Mesendoderm (in vitro differentiated cells): ENCODE measurements at regions not wholly inside any gene's neighbourhood (a gene's known extent, or its start where the extent isn't known, plus 50 kb on each side); places are given as distances from the start of the nearest gene placed in this dataset.

ENCODE experiments used
- DNase-seq: peaks from one replicate; pipeline ENCODE4 v3.0.0; 2013
- H2AK5ac ChIP-seq: 2 replicates; pipeline ENCODE4 v1.6.1; 2013; ENCODE audit warnings: low read length, inconsistent platforms
- H2BK120ac ChIP-seq: 2 replicates; pipeline ENCODE4 v1.6.1; 2013; ENCODE audit warnings: low read depth, mild to moderate bottlenecking, low read length, moderate library complexity, mixed read lengths
- H2BK15ac ChIP-seq: replicated peaks from 2 replicates; pipeline ENCODE4 v1.6.1; 2013; ENCODE audit warnings: low read depth, mild to moderate bottlenecking, moderate library complexity
- H2BK5ac ChIP-seq: 2 replicates; pipeline ENCODE4 v1.6.1; 2013; ENCODE audit warnings: low read length, inconsistent platforms
- H3K18ac ChIP-seq: 2 replicates; pipeline ENCODE4 v1.6.1; 2013; ENCODE audit warnings: mild to moderate bottlenecking, low read length, mixed read lengths
- H3K23ac ChIP-seq: one replicate; pipeline ENCODE4 v1.6.1; 2013; ENCODE audit warnings: low read length
- H3K27ac ChIP-seq: 2 replicates; pipeline ENCODE4 v1.5.1; 2013; ENCODE audit warnings: low read depth, mild to moderate bottlenecking, inconsistent platforms, low read length, moderate library complexity
- H3K27me3 ChIP-seq: 2 replicates; pipeline ENCODE4 v1.6.1; 2013; ENCODE audit warnings: low read length, control low read depth, mild to moderate bottlenecking, inconsistent platforms; ENCODE audit not compliant: insufficient read depth, poor library complexity
- H3K36me3 ChIP-seq: 2 replicates; pipeline ENCODE4 v1.6.1; 2013; ENCODE audit warnings: low read length, inconsistent platforms; ENCODE audit not compliant: control insufficient read depth, insufficient read depth
- H3K4ac ChIP-seq: one replicate; pipeline ENCODE4 v1.6.1; 2013; ENCODE audit warnings: low read depth, mild to moderate bottlenecking, low read length, moderate library complexity
- H3K4me1 ChIP-seq: 2 replicates; pipeline ENCODE4 v1.6.1; 2013; ENCODE audit warnings: low read depth, low read length, inconsistent platforms; ENCODE audit not compliant: control insufficient read depth
- H3K4me2 ChIP-seq: 2 replicates; pipeline ENCODE4 v1.6.1; 2013; ENCODE audit warnings: low read length
- H3K4me3 ChIP-seq: 2 replicates; pipeline ENCODE4 v1.5.1; 2013; ENCODE audit warnings: mild to moderate bottlenecking, low read length
- H3K56ac ChIP-seq: one replicate; pipeline ENCODE4 v1.6.1; 2013; ENCODE audit warnings: low read length
- H3K79me1 ChIP-seq: 2 replicates; pipeline ENCODE4 v1.6.1; 2013; ENCODE audit warnings: low read length, inconsistent platforms
- H3K79me2 ChIP-seq: 2 replicates; pipeline ENCODE4 v1.6.1; 2013; ENCODE audit warnings: mild to moderate bottlenecking, low read length; ENCODE audit not compliant: control insufficient read depth, insufficient read depth
- H3K9ac ChIP-seq: 2 replicates; pipeline ENCODE4 v1.6.1; 2013; ENCODE audit warnings: low read length, inconsistent platforms
- H4K5ac ChIP-seq: one replicate; pipeline ENCODE4 v1.6.1; 2013; ENCODE audit warnings: low read length
- H4K8ac ChIP-seq: one replicate; pipeline ENCODE4 v1.6.1; 2013; ENCODE audit warnings: low read depth, mild to moderate bottlenecking, control low read depth, low read length, moderate library complexity
- WGBS: extraction: QIAGEN DNeasy Blood & Tissue Kit; methylation state at CpG from one replicate; pipeline ENCODE4 v1.1.7; 2013; ENCODE audit warnings: low lambda C conversion rate, missing lambda C conversion rate; ENCODE audit not compliant: insufficient coverage; ENCODE audit errors: extremely low coverage; 5-methylcytosine and 5-hydroxymethylcytosine counted together

DNA sequence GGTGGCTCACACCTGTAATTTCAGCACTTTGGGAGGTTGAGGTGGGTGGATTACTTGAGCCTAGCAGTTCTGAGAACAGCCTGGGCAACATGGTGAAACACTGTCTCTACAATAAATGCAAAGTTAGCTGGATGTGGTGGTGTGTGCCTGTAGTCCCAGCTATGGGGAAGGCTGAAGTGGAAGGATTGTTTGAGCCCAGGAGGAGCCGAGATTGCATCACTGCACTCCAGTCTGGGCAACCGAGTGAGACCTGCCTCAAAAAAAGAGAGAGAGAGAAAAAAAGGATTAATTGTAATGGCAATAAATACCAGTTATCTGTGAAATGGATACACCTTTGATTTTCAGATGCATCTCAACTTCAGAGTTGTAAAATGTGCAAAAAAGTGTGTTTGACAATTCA is 58.8 kb downstream of the SPRY1 start:
- H4K8ac ChIP-seq, result no peak overlapping the region
- H3K36me3 ChIP-seq, result no peaks in the 10 kb centered on the region
- WGBS, result no CpG with 5 or more reads among the region's 2 CpGs
- H3K79me1 ChIP-seq, result no peaks in the 10 kb centered on the region
- no peaks in the 10 kb centered on the region for H3K4me1 ChIP-seq
- H3K9ac ChIP-seq, result no peak overlapping the region
- no peaks in the 10 kb centered on the region for H3K27me3 ChIP-seq
- H2BK5ac ChIP-seq, result no peak overlapping the region
- no peak overlapping the region for H2BK15ac ChIP-seq
- H3K18ac ChIP-seq, result no peak overlapping the region
- no peak overlapping the region for H4K5ac ChIP-seq
- no peak overlapping the region for H3K23ac ChIP-seq
- no peaks in the 10 kb centered on the region for H3K79me2 ChIP-seq
- no peak overlapping the region for H3K27ac ChIP-seq
- no peak overlapping the region for H3K56ac ChIP-seq
- no peak overlapping the region for H2AK5ac ChIP-seq
- no peak overlapping the region for H3K4me3 ChIP-seq
- DNase-seq, result no peak
- H3K4me2 ChIP-seq, result no peak overlapping the region
- H3K4ac ChIP-seq, result no peak overlapping the region
- no peak overlapping the region for H2BK120ac ChIP-seq

DNA sequence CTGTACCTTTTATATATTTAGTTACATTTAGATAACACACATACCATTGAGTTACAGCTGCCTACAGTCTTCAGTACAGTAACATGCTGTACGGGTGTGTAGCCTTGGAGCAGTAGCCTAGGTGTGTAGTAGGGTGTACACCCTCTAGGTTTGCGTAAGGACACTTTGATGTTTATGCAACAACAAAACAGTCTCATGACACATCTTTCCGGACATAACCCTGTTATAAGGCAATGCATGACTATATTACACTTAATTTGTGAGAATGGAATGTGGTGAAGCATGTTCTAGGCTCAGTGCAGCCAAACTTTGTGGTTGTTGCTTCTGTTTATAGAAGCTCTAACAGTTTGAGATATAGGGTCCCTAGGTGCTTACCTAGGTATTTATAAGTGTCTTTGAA is 65.4 kb downstream of the SPRY1 start:
- H3K4me3 ChIP-seq, result no peak overlapping the region
- H3K4me2 ChIP-seq, result no peak overlapping the region
- no peaks in the 10 kb centered on the region for H3K27me3 ChIP-seq
- H3K18ac ChIP-seq, result no peak overlapping the region
- H3K79me1 ChIP-seq, result no peaks in the 10 kb centered on the region
- H4K5ac ChIP-seq, result no peak overlapping the region
- H2BK15ac ChIP-seq, result no peak overlapping the region
- H3K36me3 ChIP-seq, result no peaks in the 10 kb centered on the region
- H2AK5ac ChIP-seq, result no peak overlapping the region
- H3K4me1 ChIP-seq, result no peaks in the 10 kb centered on the region
- no peak overlapping the region for H4K8ac ChIP-seq
- no peak overlapping the region for H2BK120ac ChIP-seq
- H3K23ac ChIP-seq, result no peak overlapping the region
- no peak overlapping the region for H3K56ac ChIP-seq
- no CpG with 5 or more reads among the region's 3 CpGs for WGBS
- H3K4ac ChIP-seq, result no peak overlapping the region
- no peak overlapping the region for H2BK5ac ChIP-seq
- no peak overlapping the region for H3K9ac ChIP-seq
- no peak for DNase-seq
- H3K27ac ChIP-seq, result no peak overlapping the region
- H3K79me2 ChIP-seq, result no peaks in the 10 kb centered on the region

DNA sequence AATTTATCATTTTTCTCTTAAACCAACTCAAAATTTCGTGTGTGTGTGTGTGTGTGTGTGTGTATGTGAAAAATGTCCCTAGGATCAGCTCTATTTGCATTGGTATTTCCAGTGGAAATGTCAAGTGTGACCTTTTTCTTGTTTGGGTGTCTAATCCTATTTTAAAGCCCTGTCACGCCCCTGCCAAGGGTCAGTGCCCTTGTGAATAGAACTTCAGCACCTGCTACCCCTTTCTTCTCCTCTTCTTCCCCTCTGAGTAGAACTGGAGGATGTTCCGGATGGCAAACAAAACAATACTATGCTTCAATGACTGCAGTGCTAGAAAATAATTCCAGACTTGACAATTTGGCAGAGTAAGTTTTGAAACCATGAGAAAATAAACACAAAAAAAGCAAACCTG is 67.3 kb downstream of the SPRY1 start:
- no peak overlapping the region for H3K56ac ChIP-seq
- no peak overlapping the region for H2BK5ac ChIP-seq
- no peak overlapping the region for H3K4me2 ChIP-seq
- H3K4ac ChIP-seq, result no peak overlapping the region
- DNase-seq, result no peak
- no peaks in the 10 kb centered on the region for H3K79me2 ChIP-seq
- H3K4me1 ChIP-seq, result no peaks in the 10 kb centered on the region
- H2BK120ac ChIP-seq, result no peak overlapping the region
- WGBS, result no CpG with 5 or more reads among the region's 3 CpGs
- H3K23ac ChIP-seq, result no peak overlapping the region
- H3K9ac ChIP-seq, result no peak overlapping the region
- no peaks in the 10 kb centered on the region for H3K36me3 ChIP-seq
- no peak overlapping the region for H2BK15ac ChIP-seq
- no peak overlapping the region for H3K27ac ChIP-seq
- no peak overlapping the region for H3K4me3 ChIP-seq
- no peak overlapping the region for H4K8ac ChIP-seq
- H4K5ac ChIP-seq, result no peak overlapping the region
- no peak overlapping the region for H3K18ac ChIP-seq
- no peaks in the 10 kb centered on the region for H3K27me3 ChIP-seq
- H3K79me1 ChIP-seq, result no peaks in the 10 kb centered on the region
- H2AK5ac ChIP-seq, result no peak overlapping the region

DNA sequence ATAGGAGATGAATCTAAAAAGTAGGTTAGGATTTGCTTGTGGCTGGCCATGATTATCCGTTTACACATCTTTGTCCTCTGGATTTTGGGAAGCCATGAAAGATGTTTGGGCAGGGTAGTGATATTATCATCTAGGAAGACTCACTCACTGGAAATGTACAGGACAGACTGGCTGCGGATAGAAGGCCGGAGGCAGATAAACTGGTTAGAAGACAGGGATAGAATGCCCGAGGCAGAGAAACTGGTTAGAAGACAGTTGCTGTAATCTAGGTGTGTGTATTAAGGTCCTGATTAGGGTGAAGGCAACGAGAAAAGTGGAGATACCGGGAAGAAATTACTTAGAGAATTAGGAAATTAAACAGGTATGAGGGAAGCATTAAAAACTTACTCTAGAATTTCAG is 68.8 kb downstream of the SPRY1 start:
- WGBS, result no CpG with 5 or more reads among the region's 6 CpGs
- H3K56ac ChIP-seq, result no peak overlapping the region
- no peak overlapping the region for H3K9ac ChIP-seq

DNA sequence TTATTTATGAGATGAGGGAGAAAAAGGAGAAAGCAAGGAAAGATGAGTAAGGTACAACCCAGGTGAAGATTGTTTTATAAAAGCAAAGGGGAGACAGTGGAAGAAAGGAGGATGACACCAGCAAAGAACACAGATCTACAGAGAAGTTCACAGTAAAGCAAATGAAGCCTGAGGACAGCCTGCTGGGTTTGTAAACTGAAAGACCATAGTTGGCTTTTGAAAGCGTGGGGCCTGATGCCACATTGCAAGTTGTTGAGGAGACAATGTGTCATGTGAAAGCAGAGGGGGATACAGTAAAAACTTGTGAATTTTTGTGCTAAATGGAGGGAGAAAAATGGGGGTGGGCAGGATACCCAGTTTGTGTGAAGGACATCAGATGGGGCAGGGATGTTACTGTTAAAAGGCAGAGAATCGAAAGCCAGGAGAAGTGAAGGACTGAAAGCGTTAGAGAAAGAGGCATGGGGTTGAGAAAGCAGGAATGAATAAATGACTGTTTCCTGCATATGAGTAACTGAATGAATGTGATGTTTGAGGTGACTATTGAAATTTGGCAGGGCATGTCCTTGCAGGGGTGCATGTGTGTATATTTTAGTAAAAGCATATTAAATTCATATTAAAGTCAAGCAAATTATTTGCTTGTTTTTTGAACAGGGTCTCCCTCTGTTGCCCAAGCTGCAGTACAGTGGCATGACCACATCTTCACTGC is 69.6 kb downstream of the SPRY1 start:
- Histone ChIP-seq H2AK5ac (no peak overlapping the region), H2BK5ac (no peak overlapping the region), H3K56ac (no peak overlapping the region), H3K27ac (no peak overlapping the region), H3K4ac (no peak overlapping the region), H2BK120ac (no peak overlapping the region), H2BK15ac (no peak overlapping the region), H3K4me1 (no peaks in the 10 kb centered on the region), H3K23ac (no peak overlapping the region), H3K4me3 (no peak overlapping the region), H4K5ac (no peak overlapping the region), H3K9ac (no peak overlapping the region), H3K18ac (no peak overlapping the region), H4K8ac (no peak overlapping the region), H3K79me1 (no peaks in the 10 kb centered on the region), H3K36me3 (no peaks in the 10 kb centered on the region), H3K4me2 (no peak overlapping the region), H3K27me3 (no peaks in the 10 kb centered on the region), H3K79me2 (no peaks in the 10 kb centered on the region)
- DNase-seq, result no peak
- no CpG with 5 or more reads among the region's 3 CpGs for WGBS

More for the DNA sequence above, 68.8 kb downstream of the SPRY1 start:
- no peak overlapping the region for H3K4me3 ChIP-seq
- no peak for DNase-seq
- no peak overlapping the region for H2AK5ac ChIP-seq
- H2BK15ac ChIP-seq, result no peak overlapping the region
- H3K79me2 ChIP-seq, result no peaks in the 10 kb centered on the region
- H3K27ac ChIP-seq, result no peak overlapping the region
- no peaks in the 10 kb centered on the region for H3K79me1 ChIP-seq
- H2BK5ac ChIP-seq, result no peak overlapping the region
- no peaks in the 10 kb centered on the region for H3K4me1 ChIP-seq
- no peaks in the 10 kb centered on the region for H3K27me3 ChIP-seq
- no peak overlapping the region for H3K4ac ChIP-seq
- H3K18ac ChIP-seq, result no peak overlapping the region
- no peaks in the 10 kb centered on the region for H3K36me3 ChIP-seq
- no peak overlapping the region for H4K8ac ChIP-seq
- no peak overlapping the region for H4K5ac ChIP-seq
- H3K23ac ChIP-seq, result no peak overlapping the region
- H3K4me2 ChIP-seq, result no peak overlapping the region
- no peak overlapping the region for H2BK120ac ChIP-seq

DNA sequence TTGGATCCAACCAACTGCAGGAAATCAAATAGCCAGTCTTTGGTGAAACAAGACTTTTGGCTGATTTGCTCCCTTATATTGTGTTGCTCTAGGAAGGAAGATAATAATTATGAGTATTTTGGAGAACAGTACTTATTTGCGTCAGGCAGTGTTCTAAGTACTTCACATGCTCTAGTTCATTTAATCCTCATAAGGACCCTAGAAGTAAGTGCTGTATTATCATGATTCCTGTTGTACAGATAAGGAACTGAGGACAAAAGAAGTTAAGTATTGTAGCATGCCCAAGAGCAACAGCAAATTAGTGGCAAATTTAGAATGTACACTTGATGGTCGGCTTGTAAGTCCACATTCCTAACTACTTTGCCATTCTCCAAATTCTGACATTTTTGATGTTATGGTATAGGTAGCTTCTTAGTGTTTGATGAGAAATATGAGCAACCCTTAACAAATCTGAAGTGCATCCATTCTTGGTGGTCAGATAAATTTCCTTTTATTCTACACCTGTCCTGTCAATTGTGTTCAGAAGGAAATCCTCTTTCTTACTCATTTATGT is 72.0 kb downstream of the SPRY1 start:
- WGBS, result no CpG with 5 or more reads among the region's 2 CpGs
- H3K4me1 ChIP-seq, result no peaks in the 10 kb centered on the region
- H4K8ac ChIP-seq, result no peak overlapping the region
- H3K27me3 ChIP-seq, result no peaks in the 10 kb centered on the region
- H3K18ac ChIP-seq, result no peak overlapping the region
- no peak overlapping the region for H3K4me2 ChIP-seq
- no peak overlapping the region for H3K4me3 ChIP-seq
- H3K56ac ChIP-seq, result no peak overlapping the region
- no peaks in the 10 kb centered on the region for H3K79me2 ChIP-seq
- no peak overlapping the region for H2BK120ac ChIP-seq
- H2BK5ac ChIP-seq, result no peak overlapping the region
- no peak overlapping the region for H3K9ac ChIP-seq
- no peak overlapping the region for H4K5ac ChIP-seq
- no peak for DNase-seq
- no peak overlapping the region for H3K23ac ChIP-seq
- no peaks in the 10 kb centered on the region for H3K79me1 ChIP-seq
- no peak overlapping the region for H3K4ac ChIP-seq
- H2BK15ac ChIP-seq, result no peak overlapping the region
- no peak overlapping the region for H2AK5ac ChIP-seq
- no peak overlapping the region for H3K27ac ChIP-seq
- no peaks in the 10 kb centered on the region for H3K36me3 ChIP-seq
